Effector memory CD8-positive, alpha-beta T cell (primary cell): ENCODE measurements at regions not wholly inside any gene's neighbourhood (a gene's known extent, or its start where the extent isn't known, plus 50 kb on each side); places are given as distances from the start of the nearest gene placed in this dataset.
A peak's percentile ranks its signal among the peaks of the same experiment; 100 is the strongest.

Experiments
- ATAC-seq: fragments of 150-1000 bp; cut with Tn5 transposase; replicated peaks from 2 replicates; pipeline ENCODE4 v1.10.0; 2021; ENCODE audit warnings: mild to moderate bottlenecking, moderate library complexity
- DNase-seq, 3 experiments: peaks; one replicate each; pipeline ENCODE4 v3.0.0; 2021
- H3K27ac Mint-ChIP-seq, 2 donors: one replicate each; pipeline ENCODE4 v1.8.0; 2022; ENCODE audit warnings: mild to moderate bottlenecking in 2 of 2, mixed read lengths in 2 of 2, moderate library complexity in 2 of 2
- H3K27me3 Mint-ChIP-seq, 2 donors: one replicate each; pipeline ENCODE4 v1.8.0; 2022; ENCODE audit warnings: mixed read lengths in 2 of 2
- H3K36me3 Mint-ChIP-seq: one replicate; pipeline ENCODE4 v1.8.0; 2022; ENCODE audit warnings: mild to moderate bottlenecking, moderate library complexity, mixed read lengths; ENCODE audit not compliant: insufficient read depth
- H3K4me1 Mint-ChIP-seq, 2 donors: one replicate each; pipeline ENCODE4 v1.8.0; 2022; ENCODE audit warnings: low read depth in 2 of 2, mixed read lengths in 2 of 2
- H3K4me3 Mint-ChIP-seq, 2 donors: one replicate each; pipeline ENCODE4 v1.8.0; 2022; ENCODE audit warnings: mild to moderate bottlenecking in 2 of 2, mixed read lengths in 2 of 2, moderate library complexity in 2 of 2
- H3K9me3 Mint-ChIP-seq, 2 donors: one replicate each; pipeline ENCODE4 v1.8.0; 2022; ENCODE audit warnings: mixed read lengths in 2 of 2

- DNase-seq (no peak), ATAC-seq (no peak)
- Mint-ChIP-seq H3K9me3 (no peaks in the 10 kb centered on the region), H3K27ac (no peak overlapping the region), H3K4me1 (no peaks in the 10 kb centered on the region), H3K36me3 (no peaks in the 10 kb centered on the region), H3K27me3 (peaks cover 10 to 25% of the 10 kb centered on the region in 2 donors), H3K4me3 (no peak overlapping the region)
These were observed 224.2 kb upstream of the STARD13 start for GRCh38 chr13:33509642-33510229.

GRCh38 chr13:33510350-33510970, 224.9 kb upstream of the STARD13 start:
- DNase-seq (no peak), ATAC-seq (no peak)
- no peaks in the 10 kb centered on the region for H3K9me3 Mint-ChIP-seq
- no peaks in the 10 kb centered on the region for H3K4me1 Mint-ChIP-seq
- no peak overlapping the region for H3K27ac Mint-ChIP-seq
- H3K4me3 Mint-ChIP-seq = no peak overlapping the region
- H3K27me3 Mint-ChIP-seq = peaks cover 11 to 30% of the 10 kb centered on the region in 2 donors
- no peaks in the 10 kb centered on the region for H3K36me3 Mint-ChIP-seq

GRCh38 chr13:33512880-33513554, 227.5 kb upstream of the STARD13 start:
- H3K9me3 Mint-ChIP-seq = no peaks in the 10 kb centered on the region
- peaks cover 11 to 30% of the 10 kb centered on the region in 2 donors for H3K27me3 Mint-ChIP-seq
- DNase-seq (no peak), ATAC-seq (no peak)
- no peaks in the 10 kb centered on the region for H3K4me1 Mint-ChIP-seq
- no peak overlapping the region for H3K4me3 Mint-ChIP-seq
- H3K27ac Mint-ChIP-seq = no peak overlapping the region
- H3K36me3 Mint-ChIP-seq = no peaks in the 10 kb centered on the region

GRCh38 chr13:33514362-33514761, 228.8 kb upstream of the STARD13 start:
- no peak for DNase-seq

GRCh38 chr13:33515146-33515545, 229.6 kb upstream of the STARD13 start:
- no peak for ATAC-seq
- Mint-ChIP-seq H3K27me3 (peaks cover 11 to 17% of the 10 kb centered on the region in 2 donors), H3K36me3 (no peaks in the 10 kb centered on the region), H3K4me3 (no peak overlapping the region), H3K9me3 (no peaks in the 10 kb centered on the region), H3K27ac (no peak overlapping the region), H3K4me1 (no peaks in the 10 kb centered on the region)
- DNase-seq = no peak

More at GRCh38 chr13:33514362-33514761, 228.8 kb upstream of the STARD13 start:
- no peak overlapping the region for H3K27ac Mint-ChIP-seq
- no peaks in the 10 kb centered on the region for H3K4me1 Mint-ChIP-seq
- no peak for ATAC-seq
- H3K9me3 Mint-ChIP-seq = no peaks in the 10 kb centered on the region
- peaks cover 11 to 25% of the 10 kb centered on the region in 2 donors for H3K27me3 Mint-ChIP-seq
- H3K36me3 Mint-ChIP-seq = no peaks in the 10 kb centered on the region
- no peak overlapping the region for H3K4me3 Mint-ChIP-seq

GRCh38 chr13:33518452-33518851, 232.9 kb upstream of the STARD13 start:
- no peak for DNase-seq
- no peaks in the 10 kb centered on the region for H3K4me1 Mint-ChIP-seq
- H3K9me3 Mint-ChIP-seq = no peaks in the 10 kb centered on the region
- peaks cover 11 to 17% of the 10 kb centered on the region in 2 donors for H3K27me3 Mint-ChIP-seq
- no peak for ATAC-seq
- no peak overlapping the region for H3K27ac Mint-ChIP-seq
- H3K4me3 Mint-ChIP-seq = no peak overlapping the region
- no peaks in the 10 kb centered on the region for H3K36me3 Mint-ChIP-seq

- ATAC-seq = no peak
- no peak for DNase-seq
- Mint-ChIP-seq H3K27ac (no peak overlapping the region), H3K36me3 (no peaks in the 10 kb centered on the region), H3K4me1 (no peaks in the 10 kb centered on the region), H3K4me3 (no peak overlapping the region), H3K9me3 (no peaks in the 10 kb centered on the region), H3K27me3 (peaks cover under 1 to 4% of the 10 kb centered on the region in 2 donors)
These were observed 234.3 kb upstream of the STARD13 start for GRCh38 chr13:33519561-33520467.

GRCh38 chr13:33520468-33520839, 234.9 kb upstream of the STARD13 start:
- DNase-seq (no peak), ATAC-seq (no peak)
- H3K27me3 Mint-ChIP-seq = no peaks in the 10 kb centered on the region
- no peaks in the 10 kb centered on the region for H3K4me1 Mint-ChIP-seq
- no peak overlapping the region for H3K4me3 Mint-ChIP-seq
- no peak overlapping the region for H3K27ac Mint-ChIP-seq
- no peaks in the 10 kb centered on the region for H3K36me3 Mint-ChIP-seq
- no peaks in the 10 kb centered on the region for H3K9me3 Mint-ChIP-seq

GRCh38 chr13:33524086-33524485, 238.5 kb upstream of the STARD13 start:
- Mint-ChIP-seq H3K4me3 (no peak overlapping the region), H3K4me1 (peaks cover 2 to 6% of the 10 kb centered on the region in 2 donors), H3K36me3 (no peaks in the 10 kb centered on the region), H3K27ac (no peak overlapping the region), H3K27me3 (peaks cover 6 to 7% of the 10 kb centered on the region in 2 donors), H3K9me3 (no peaks in the 10 kb centered on the region)
- ATAC-seq (no peak), DNase-seq (no peak)

- DNase-seq (no peak), ATAC-seq (no peak)
- Mint-ChIP-seq H3K36me3 (peaks cover 3% of the 10 kb centered on the region), H3K9me3 (no peaks in the 10 kb centered on the region), H3K27me3 (peaks cover 20 to 22% of the 10 kb centered on the region in 2 donors), H3K27ac (no peak overlapping the region), H3K4me1 (peaks cover 2 to 6% of the 10 kb centered on the region in 2 donors), H3K4me3 (no peak overlapping the region)
These were observed 240.2 kb upstream of the STARD13 start for GRCh38 chr13:33525763-33526162.

GRCh38 chr13:33526718-33527117, 241.2 kb upstream of the STARD13 start:
- Mint-ChIP-seq H3K27me3 (peaks cover 25 to 30% of the 10 kb centered on the region in 2 donors), H3K36me3 (peaks cover 3% of the 10 kb centered on the region), H3K4me3 (peak overlapping the region in 1 of 2 donors; percentile 32), H3K27ac (peak overlapping the region in 1 of 2 donors; percentile 77), H3K9me3 (no peaks in the 10 kb centered on the region), H3K4me1 (peaks cover 2 to 6% of the 10 kb centered on the region in 2 donors)
- DNase-seq (no peak), ATAC-seq (peak; percentile 32)

- Mint-ChIP-seq H3K27ac (no peak overlapping the region), H3K36me3 (peaks cover 5% of the 10 kb centered on the region), H3K4me3 (no peak overlapping the region), H3K27me3 (peaks cover 25 to 30% of the 10 kb centered on the region in 2 donors), H3K9me3 (no peaks in the 10 kb centered on the region), H3K4me1 (peaks cover 2 to 10% of the 10 kb centered on the region in 2 donors)
- ATAC-seq = no peak
- DNase-seq = no peak
These were observed 243.3 kb upstream of the STARD13 start for GRCh38 chr13:33528896-33529295.

- Mint-ChIP-seq H3K27ac (no peak overlapping the region), H3K36me3 (peaks cover 5% of the 10 kb centered on the region), H3K9me3 (no peaks in the 10 kb centered on the region), H3K4me1 (peaks cover 2 to 9% of the 10 kb centered on the region in 2 donors), H3K27me3 (peaks cover 25 to 30% of the 10 kb centered on the region in 2 donors), H3K4me3 (no peak overlapping the region)
- DNase-seq (no peak), ATAC-seq (no peak)
These were observed 245.9 kb upstream of the STARD13 start for GRCh38 chr13:33531484-33531883.
